ENCODE measurements at regions not wholly inside any gene's neighbourhood (a gene's known extent, or its start where the extent isn't known, plus 50 kb on each side); places are given as distances from the start of the nearest gene placed in this dataset.
"Not testable (repeated sequence)": the region's sequence is repeated elsewhere in the genome, so short reads cannot be mapped to it uniquely, and the experiment has no call there.

DNA sequence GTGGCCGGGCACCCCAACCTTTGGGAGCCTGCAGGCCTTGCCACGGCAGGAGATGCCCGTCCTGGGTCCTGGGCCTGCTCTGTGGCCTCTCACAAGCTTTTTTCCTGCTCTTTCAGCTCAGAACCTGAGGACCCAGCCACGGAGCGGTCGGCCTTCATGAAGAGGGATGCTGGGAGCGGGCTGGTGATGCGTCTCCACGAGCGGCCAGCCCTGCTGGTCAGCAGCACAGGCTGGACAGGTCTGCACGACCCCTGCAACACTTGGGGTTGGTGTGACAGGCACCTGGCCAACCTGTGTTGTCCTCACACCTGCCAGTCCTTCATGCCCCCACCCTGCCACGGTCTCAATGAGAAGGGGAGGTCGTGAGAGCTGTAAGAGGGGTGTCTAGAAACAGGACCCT, 170.0 kb downstream of the ADRA2C start:
- Histone ChIP-seq H3K4me1 (ENCODE audit: insufficient read depth, low read length) (no peaks in the 10 kb centered on the region), H3K9me3 (ENCODE audit: low read length) (no peaks in the 10 kb centered on the region), H3K4me3 (ENCODE audit: low read length) (no peak overlapping the region), H3K36me3 (ENCODE audit: insufficient read depth, low read length) (no peaks in the 10 kb centered on the region), H2AFZ (ENCODE audit: low read depth, low read length) (no peak overlapping the region), H3K27me3 (ENCODE audit: insufficient read depth, low read length) (no peaks in the 10 kb centered on the region)

DNA sequence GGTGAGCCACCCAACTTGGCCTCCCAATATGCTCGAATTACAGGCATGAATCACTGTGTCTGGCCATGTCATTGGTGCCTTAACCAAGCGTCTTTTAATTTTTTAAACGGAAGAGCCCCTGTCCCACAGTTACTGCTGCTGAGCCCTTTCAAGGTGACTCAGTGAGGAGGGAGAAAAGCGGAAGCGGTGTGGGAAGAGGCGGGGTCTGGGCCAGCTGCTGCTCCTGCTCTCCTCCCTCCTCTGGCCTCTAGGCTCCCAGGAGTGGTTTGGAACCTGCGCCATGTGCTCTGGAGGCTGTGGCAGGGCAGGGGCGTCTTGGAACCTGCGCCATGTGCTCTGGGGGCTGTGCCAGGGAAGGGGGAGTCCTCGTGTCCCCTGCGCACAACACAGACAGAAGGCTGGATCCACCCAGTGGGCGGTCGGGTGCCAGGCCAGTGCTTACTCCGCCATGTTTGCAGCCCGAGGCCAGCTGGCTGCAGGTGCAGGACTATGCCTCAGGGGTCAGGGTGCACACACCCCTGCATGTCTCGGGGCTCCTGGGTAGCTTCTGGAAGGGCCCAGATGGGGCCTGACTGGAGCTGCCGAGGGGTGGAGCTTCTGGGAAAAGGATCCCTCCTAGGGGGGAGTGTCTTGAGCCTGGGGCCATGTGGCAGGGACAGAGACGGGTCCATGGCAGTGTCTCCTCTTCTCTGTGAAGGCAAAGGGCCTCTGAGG, 171.8 kb downstream of the ADRA2C start:
- not testable (repeated sequence) for H3K9me3 ChIP-seq (ENCODE audit: low read length); H3K4me3 ChIP-seq (ENCODE audit: low read length); H3K27me3 ChIP-seq (ENCODE audit: insufficient read depth, low read length); H2AFZ ChIP-seq (ENCODE audit: low read depth, low read length); H3K36me3 ChIP-seq (ENCODE audit: insufficient read depth, low read length); H3K4me1 ChIP-seq (ENCODE audit: insufficient read depth, low read length)

DNA sequence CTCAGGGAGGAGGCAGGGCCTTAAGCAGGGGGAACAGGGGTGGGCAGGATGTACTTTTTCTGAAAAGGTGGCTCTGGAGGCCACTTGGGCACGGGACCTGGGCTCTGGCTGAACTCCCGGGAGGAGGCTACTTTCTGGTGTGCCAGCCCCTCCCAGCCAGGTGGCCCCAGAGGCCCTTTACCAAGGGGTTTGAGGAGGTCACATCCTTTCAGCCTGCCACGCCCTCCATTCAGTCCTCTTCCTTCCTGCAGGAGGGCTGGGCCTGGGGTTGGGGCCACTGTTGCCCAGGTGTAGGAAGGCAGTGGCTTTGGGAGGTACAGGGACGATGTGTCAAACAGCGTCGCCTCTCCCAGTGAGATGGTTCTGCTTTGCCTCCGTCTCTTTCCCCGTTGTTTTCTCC, 172.5 kb downstream of the ADRA2C start:
- not testable (repeated sequence) for H2AFZ ChIP-seq (ENCODE audit: low read depth, low read length); H3K27me3 ChIP-seq (ENCODE audit: insufficient read depth, low read length); H3K4me3 ChIP-seq (ENCODE audit: low read length); H3K36me3 ChIP-seq (ENCODE audit: insufficient read depth, low read length); H3K9me3 ChIP-seq (ENCODE audit: low read length); H3K4me1 ChIP-seq (ENCODE audit: insufficient read depth, low read length)

DNA sequence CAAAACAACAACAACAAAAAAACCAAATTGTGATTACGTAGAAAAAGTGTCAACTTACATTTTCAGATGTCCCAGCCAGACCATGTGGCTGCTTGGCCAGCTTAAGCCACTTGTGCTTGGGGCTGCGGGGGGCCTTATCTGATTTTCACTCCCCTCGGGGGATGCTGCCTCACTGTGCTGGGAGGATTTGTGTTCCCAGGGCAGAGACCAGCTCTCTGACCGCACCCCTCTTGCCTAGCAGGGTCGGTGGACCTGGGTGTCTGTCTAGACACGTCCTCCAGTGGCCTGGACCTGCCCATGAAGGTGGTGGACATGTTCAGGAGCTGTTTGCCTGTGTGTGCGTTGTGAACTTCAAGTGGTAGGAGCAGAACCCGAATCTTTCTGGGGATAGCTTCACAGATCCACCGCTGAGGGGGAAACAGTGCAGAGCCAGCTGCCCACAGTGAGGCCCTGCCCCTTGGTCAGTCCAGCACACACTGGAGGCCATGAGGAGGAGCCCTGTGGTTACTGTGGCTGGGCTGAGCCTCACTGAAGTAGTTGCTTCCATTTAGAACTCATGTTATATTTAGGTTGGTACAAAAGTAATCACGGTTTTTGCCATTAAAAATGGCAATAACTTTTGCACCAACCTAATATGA, 173.9 kb downstream of the ADRA2C start:
- H3K4me1 ChIP-seq (ENCODE audit: insufficient read depth, low read length); H3K4me3 ChIP-seq (ENCODE audit: low read length); H3K36me3 ChIP-seq (ENCODE audit: insufficient read depth, low read length); H3K27me3 ChIP-seq (ENCODE audit: insufficient read depth, low read length); H3K9me3 ChIP-seq (ENCODE audit: low read length); H2AFZ ChIP-seq (ENCODE audit: low read depth, low read length): not testable (repeated sequence)

DNA sequence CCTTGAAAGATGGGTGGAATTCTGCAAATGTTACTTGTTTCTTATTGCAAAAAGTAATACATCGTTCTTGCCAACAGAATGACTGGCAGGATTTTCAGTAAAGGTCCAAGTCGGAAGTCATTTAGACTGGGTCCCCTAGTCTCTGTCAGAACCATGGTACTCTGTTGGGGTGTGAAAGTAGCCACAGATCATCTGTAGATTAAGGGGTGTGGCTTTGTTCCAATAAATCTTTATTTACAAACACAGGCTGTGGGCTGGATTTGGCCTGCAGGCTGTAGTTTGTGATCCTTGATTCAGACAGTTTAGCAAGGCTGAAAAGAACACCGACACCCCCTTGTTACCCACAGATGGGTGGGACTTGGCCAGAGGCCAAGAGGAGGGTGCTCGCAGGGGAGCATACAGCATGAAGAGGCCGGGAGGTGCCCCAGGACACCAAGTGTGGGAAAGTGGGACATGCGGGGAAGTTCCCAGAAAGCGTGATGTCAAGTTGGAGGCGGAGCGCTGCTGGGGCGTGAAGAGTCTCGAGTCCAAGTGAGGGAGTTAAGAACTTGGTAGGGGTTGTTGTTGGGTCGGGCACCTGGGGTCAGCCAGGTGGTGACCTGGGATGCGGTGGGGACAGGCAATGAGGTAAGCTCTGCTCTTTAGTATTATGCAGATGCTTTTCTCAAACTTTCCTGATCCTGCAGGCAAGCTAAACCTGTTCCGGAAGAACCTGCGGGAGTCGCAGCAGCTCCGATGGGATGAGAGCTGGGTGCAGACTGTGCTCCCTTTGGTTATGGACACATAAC, 175.7 kb downstream of the ADRA2C start:
- H3K4me1 ChIP-seq (ENCODE audit: insufficient read depth, low read length); H3K4me3 ChIP-seq (ENCODE audit: low read length); H3K36me3 ChIP-seq (ENCODE audit: insufficient read depth, low read length); H2AFZ ChIP-seq (ENCODE audit: low read depth, low read length); H3K9me3 ChIP-seq (ENCODE audit: low read length); H3K27me3 ChIP-seq (ENCODE audit: insufficient read depth, low read length): not testable (repeated sequence)

DNA sequence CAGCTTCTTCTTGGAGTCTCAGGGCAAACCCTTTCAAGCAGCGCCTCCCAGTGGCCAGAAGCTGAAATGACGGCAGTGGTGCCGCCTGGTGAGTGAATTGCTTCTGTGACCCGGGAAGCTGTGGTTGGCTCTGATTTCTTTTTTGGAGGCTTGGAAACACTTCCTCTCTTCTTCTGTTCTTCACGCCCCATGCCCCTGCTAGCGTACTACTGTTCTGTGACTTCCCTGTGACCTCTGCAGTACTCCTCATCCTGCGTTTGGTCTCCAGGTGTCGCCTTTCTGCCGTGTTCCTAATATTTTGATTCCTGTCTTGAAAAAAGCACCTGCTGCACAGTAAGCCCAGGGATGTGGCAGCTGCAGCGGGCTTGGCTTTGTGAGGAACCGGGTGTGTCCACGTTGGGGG, 176.4 kb downstream of the ADRA2C start:
- not testable (repeated sequence) for H3K9me3 ChIP-seq (ENCODE audit: low read length); H3K4me1 ChIP-seq (ENCODE audit: insufficient read depth, low read length); H3K27me3 ChIP-seq (ENCODE audit: insufficient read depth, low read length); H3K4me3 ChIP-seq (ENCODE audit: low read length); H2AFZ ChIP-seq (ENCODE audit: low read depth, low read length); H3K36me3 ChIP-seq (ENCODE audit: insufficient read depth, low read length)

DNA sequence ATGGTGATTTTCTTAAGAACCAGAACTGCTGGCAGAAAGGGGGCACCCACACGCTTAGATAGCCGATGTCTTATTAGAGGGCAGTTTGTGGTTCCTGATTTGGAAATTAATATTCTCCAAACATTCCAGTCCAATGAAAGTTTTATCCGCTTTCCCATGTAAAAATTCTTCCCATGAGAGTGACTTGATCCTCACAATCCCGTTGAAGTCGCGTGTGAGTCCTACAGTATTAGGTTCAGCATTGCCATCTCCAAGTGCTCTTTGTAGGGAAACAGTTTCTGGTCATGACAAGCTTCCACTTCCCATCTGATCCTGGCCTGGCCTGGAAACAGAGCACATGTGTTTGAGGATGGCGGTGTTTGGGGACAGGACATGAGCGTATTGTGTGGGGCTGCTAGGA, 176.9 kb downstream of the ADRA2C start:
- not testable (repeated sequence) for H3K9me3 ChIP-seq (ENCODE audit: low read length); H2AFZ ChIP-seq (ENCODE audit: low read depth, low read length); H3K4me1 ChIP-seq (ENCODE audit: insufficient read depth, low read length); H3K36me3 ChIP-seq (ENCODE audit: insufficient read depth, low read length); H3K4me3 ChIP-seq (ENCODE audit: low read length); H3K27me3 ChIP-seq (ENCODE audit: insufficient read depth, low read length)

DNA sequence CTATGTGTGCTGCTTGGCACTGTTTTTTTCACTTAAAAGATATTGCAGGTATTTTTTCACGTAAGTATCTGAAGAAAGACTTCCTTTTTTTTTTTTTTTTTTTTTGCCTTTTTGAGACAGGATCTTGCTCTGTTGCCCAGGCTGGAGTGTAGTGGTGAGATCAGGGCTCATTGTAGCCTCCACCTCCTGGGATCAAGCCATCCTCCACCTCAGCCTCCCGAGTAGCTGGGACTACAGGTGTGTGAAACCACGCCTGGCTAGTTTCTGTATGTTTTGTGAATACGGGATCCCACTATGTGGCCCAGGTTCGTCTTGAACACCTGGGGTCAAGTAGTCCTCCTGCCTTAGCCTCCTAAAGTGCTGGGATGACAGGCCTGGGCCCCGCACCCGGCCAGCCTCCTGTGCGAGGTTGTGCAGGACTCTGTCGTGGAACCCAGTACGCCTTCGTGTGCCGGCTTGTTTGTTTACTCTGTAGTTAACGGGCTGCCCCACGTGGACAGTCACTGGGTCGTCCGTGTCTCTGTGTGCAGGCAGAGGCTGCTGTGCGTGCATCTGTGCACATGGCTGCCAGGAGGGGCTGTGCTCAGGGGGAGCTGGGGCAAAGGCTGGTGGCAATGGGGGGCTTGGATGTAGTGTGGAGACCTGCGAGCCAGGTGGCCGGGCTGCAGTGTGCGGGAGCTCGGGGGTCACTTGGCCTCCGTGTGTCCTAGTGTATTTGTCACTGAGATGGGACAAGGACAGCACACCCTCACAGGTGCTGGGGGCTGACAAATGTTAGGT, 179.5 kb downstream of the ADRA2C start:
- no peaks in the 10 kb centered on the region for H3K4me1 ChIP-seq (ENCODE audit: insufficient read depth, low read length)
- no peaks in the 10 kb centered on the region for H3K36me3 ChIP-seq (ENCODE audit: insufficient read depth, low read length)
- H3K27me3 ChIP-seq (ENCODE audit: insufficient read depth, low read length): no peaks in the 10 kb centered on the region
- no peak overlapping the region for H3K4me3 ChIP-seq (ENCODE audit: low read length)
- no peak overlapping the region for H2AFZ ChIP-seq (ENCODE audit: low read depth, low read length)
- H3K9me3 ChIP-seq (ENCODE audit: low read length): no peaks in the 10 kb centered on the region

DNA sequence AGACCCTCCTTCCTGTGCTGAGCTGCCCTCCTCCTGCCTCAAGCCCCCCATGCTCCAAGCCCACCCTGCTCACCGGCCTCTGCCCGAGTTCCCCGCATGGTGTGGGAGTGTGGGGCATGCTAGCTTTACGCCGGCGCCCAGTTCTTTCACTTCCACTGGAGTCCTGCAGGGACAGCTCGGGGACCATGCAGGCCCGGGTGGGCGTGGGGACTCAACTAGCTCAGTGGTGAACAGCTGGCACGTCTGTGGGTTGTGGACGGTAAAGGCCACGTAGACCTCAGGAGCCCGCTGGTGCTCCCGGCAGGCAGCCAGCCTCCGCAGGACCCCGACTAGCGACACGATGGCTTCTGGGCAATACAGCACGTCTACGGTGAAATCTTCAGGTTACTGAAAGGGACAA, 180.4 kb downstream of the ADRA2C start:
- H3K4me3 ChIP-seq (ENCODE audit: low read length); H3K9me3 ChIP-seq (ENCODE audit: low read length); H2AFZ ChIP-seq (ENCODE audit: low read depth, low read length); H3K27me3 ChIP-seq (ENCODE audit: insufficient read depth, low read length); H3K36me3 ChIP-seq (ENCODE audit: insufficient read depth, low read length); H3K4me1 ChIP-seq (ENCODE audit: insufficient read depth, low read length): not testable (repeated sequence)

DNA sequence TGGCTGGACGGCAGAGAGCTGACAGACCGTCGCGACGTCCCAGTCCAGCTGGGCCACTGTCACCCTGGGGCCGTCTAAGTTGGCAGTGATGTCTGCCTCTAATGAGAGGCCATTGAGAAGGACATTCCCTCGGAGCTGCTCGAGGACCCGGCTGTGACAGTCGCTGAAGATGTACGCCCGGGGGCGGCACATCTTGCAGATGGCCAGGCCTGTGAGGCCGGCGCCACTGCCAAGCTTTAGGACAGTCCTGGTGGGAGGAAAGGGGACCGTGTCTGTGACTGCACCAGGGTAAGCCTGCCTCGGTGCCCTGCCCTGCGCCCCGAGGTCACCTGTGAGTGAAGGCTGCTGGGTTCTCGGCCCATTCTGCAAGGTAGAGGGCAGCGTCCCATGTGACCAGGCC, 181.6 kb downstream of the ADRA2C start:
- H3K9me3 ChIP-seq (ENCODE audit: low read length); H3K4me3 ChIP-seq (ENCODE audit: low read length); H2AFZ ChIP-seq (ENCODE audit: low read depth, low read length); H3K36me3 ChIP-seq (ENCODE audit: insufficient read depth, low read length); H3K4me1 ChIP-seq (ENCODE audit: insufficient read depth, low read length); H3K27me3 ChIP-seq (ENCODE audit: insufficient read depth, low read length): not testable (repeated sequence)

DNA sequence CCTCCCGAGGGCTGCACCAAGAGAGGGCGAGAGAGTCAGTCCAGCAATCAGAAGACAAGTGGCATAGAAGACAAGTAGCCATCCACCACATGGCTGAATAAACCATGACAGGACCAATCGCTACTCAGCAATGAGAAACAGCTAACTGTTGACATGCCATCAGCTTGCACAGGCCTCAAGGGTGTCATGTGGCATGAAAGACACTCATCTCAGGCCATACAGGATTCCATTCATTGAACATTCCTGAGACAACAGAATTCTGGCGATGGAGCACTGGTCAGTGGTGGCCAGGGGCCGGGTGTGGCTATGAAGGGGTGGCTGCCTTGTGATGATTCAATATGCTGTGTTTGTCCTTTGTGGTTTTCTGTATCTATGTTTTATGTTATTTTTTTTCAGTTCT, 182.0 kb downstream of the ADRA2C start:
- H3K4me3 ChIP-seq (ENCODE audit: low read length); H3K36me3 ChIP-seq (ENCODE audit: insufficient read depth, low read length); H3K9me3 ChIP-seq (ENCODE audit: low read length); H2AFZ ChIP-seq (ENCODE audit: low read depth, low read length); H3K4me1 ChIP-seq (ENCODE audit: insufficient read depth, low read length); H3K27me3 ChIP-seq (ENCODE audit: insufficient read depth, low read length): not testable (repeated sequence)

DNA sequence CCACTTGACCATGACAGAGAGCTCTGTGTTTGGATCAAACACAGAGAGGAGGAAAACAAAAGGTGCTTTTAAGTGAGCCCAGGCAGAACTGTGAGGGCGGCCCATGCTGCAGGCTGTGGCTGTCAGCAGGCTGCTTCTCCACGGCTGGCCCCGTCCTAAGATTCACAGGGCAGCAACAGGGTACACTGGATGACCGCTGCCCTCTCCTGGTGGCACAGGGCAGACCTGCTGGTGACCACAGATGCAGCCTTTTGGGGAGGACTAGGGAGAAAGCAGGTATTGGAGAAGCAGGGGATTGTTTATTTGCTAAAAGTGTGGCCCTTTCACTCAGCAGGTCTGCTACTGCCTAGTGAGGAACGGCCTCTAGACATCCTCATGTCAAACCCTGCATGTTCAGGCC, 183.7 kb downstream of the ADRA2C start:
- H3K27me3 ChIP-seq (ENCODE audit: insufficient read depth, low read length); H2AFZ ChIP-seq (ENCODE audit: low read depth, low read length); H3K4me1 ChIP-seq (ENCODE audit: insufficient read depth, low read length); H3K9me3 ChIP-seq (ENCODE audit: low read length); H3K36me3 ChIP-seq (ENCODE audit: insufficient read depth, low read length); H3K4me3 ChIP-seq (ENCODE audit: low read length): not testable (repeated sequence)

DNA sequence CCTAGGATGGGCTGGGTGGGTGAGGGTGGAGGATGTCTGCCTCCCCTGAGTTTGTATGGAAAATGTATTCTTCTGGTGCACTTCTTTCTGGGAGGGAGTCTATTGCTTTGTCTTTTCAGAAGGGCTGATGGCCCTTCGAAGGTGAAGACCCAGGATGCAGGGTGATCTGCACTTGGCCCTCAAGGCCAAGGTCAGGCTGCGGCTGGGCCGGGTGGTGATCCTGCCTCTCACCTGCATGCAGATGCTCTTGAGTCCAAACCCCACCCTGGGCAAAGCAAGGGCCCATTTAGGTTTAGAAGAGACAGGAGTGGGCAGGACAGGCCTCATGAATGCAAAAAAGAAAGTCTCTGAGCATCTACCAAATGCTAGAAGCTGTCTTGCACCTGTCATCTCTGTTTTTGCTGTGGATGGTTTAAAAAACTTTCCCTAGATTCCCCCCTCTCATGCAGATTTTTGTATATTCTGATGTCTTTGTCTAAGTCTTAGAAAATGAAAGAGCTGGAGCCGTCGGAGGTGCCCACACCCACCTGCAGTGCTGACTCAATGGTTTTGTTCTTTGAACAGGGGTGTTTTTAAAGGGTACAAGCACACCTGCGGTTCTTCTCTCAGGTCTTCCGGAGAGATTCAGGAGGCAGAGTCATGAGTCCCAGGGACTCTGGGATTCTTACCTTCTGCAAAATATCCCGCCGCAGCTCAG, 186.4 kb downstream of the ADRA2C start:
- not testable (repeated sequence) for H3K4me3 ChIP-seq (ENCODE audit: low read length); H3K27me3 ChIP-seq (ENCODE audit: insufficient read depth, low read length); H3K4me1 ChIP-seq (ENCODE audit: insufficient read depth, low read length); H3K9me3 ChIP-seq (ENCODE audit: low read length); H2AFZ ChIP-seq (ENCODE audit: low read depth, low read length); H3K36me3 ChIP-seq (ENCODE audit: insufficient read depth, low read length)
